Cardiac muscle cell (in vitro differentiated cells and primary cell): ENCODE measurements at regions not wholly inside any gene's neighbourhood (a gene's known extent, or its start where the extent isn't known, plus 50 kb on each side); places are given as distances from the start of the nearest gene placed in this dataset.
"Not testable (repeated sequence)": the region's sequence is repeated elsewhere in the genome, so short reads cannot be mapped to it uniquely, and the experiment has no call there.

Experiments used
- DNase-seq, 2 donors: peaks; one replicate each; pipeline versions ENCODE4 v3.0.0 to v3.0.0-alpha.2; 2010 to 2017; ENCODE audit warnings: low read depth in 1 of 2, low spot score in 1 of 2
- H3K27ac ChIP-seq: fragments of 200-600 bp; sonication (generic); 2 replicates; pipeline ENCODE4 v1.5.1; 2016
- H3K27me3 ChIP-seq: fragments of 200-600 bp; sonication (generic); 2 replicates; pipeline ENCODE4 v1.6.0; 2016; ENCODE audit warnings: control low read depth
- H3K36me3 ChIP-seq: fragments of 200-600 bp; sonication (generic); 2 replicates; pipeline ENCODE4 v1.5.1; 2016; ENCODE audit warnings: control low read depth
- H3K4me1 ChIP-seq: fragments of 200-600 bp; sonication (generic); 2 replicates; pipeline ENCODE4 v1.8.1; 2017; ENCODE audit warnings: low read depth, mild to moderate bottlenecking, mixed run types
- H3K4me3 ChIP-seq: fragments of 200-600 bp; sonication (generic); 2 replicates; pipeline ENCODE4 v1.5.1; 2016; ENCODE audit warnings: mild to moderate bottlenecking
- H3K9me3 ChIP-seq: fragments of 200-600 bp; sonication (generic); 2 replicates; pipeline ENCODE4 v1.5.1; 2017; ENCODE audit warnings: low read depth, mild to moderate bottlenecking, control low read depth
- CTCF ChIP-seq: IDR thresholded peaks from 2 replicates; pipeline ENCODE4 v1.5.1; 2012; ENCODE audit warnings: low read depth, mild to moderate bottlenecking, low read length

- Histone ChIP-seq H3K27ac (no peak overlapping the region), H3K27me3 (no peaks in the 10 kb centered on the region), H3K36me3 (no peaks in the 10 kb centered on the region), H3K9me3 (no peaks in the 10 kb centered on the region), H3K4me3 (no peak overlapping the region), H3K4me1 (peaks cover 6% of the 10 kb centered on the region)
- no peak for TF ChIP-seq CTCF
- DNase-seq, result peak in 1 of 2 donors; percentile 91
These were observed 76.1 kb downstream of the ARRDC3 start for GRCh38 chr5:91307048-91307447.

GRCh38 chr5:91306497-91306896, 76.6 kb downstream of the ARRDC3 start:
- H3K27ac ChIP-seq, result no peak overlapping the region
- no peak for TF ChIP-seq CTCF
- H3K9me3 ChIP-seq, result no peaks in the 10 kb centered on the region
- DNase-seq, result peak in 1 of 2 donors; percentile 27
- H3K4me1 ChIP-seq, result peaks cover under 1% of the 10 kb centered on the region
- H3K4me3 ChIP-seq, result no peak overlapping the region
- no peaks in the 10 kb centered on the region for H3K27me3 ChIP-seq
- no peaks in the 10 kb centered on the region for H3K36me3 ChIP-seq

- Histone ChIP-seq H3K4me3 (no peak overlapping the region), H3K4me1 (no peaks in the 10 kb centered on the region), H3K36me3 (no peaks in the 10 kb centered on the region), H3K27ac (no peak overlapping the region), H3K27me3 (no peaks in the 10 kb centered on the region), H3K9me3 (no peaks in the 10 kb centered on the region)
- no peak for DNase-seq
- TF ChIP-seq CTCF, result no peak
These were observed 77.5 kb downstream of the ARRDC3 start for GRCh38 chr5:91305640-91306039.

- not testable (repeated sequence) for H3K4me1 ChIP-seq, H3K36me3 ChIP-seq, H3K27ac ChIP-seq, DNase-seq, H3K27me3 ChIP-seq, H3K4me3 ChIP-seq, H3K9me3 ChIP-seq
These were observed 79.1 kb downstream of the ARRDC3 start for GRCh38 chr5:91304015-91304414.

GRCh38 chr5:91302958-91303357, 80.2 kb downstream of the ARRDC3 start:
- Histone ChIP-seq H3K4me3 (no peak overlapping the region), H3K4me1 (no peaks in the 10 kb centered on the region), H3K27ac (no peak overlapping the region), H3K27me3 (no peaks in the 10 kb centered on the region), H3K36me3 (no peaks in the 10 kb centered on the region), H3K9me3 (no peaks in the 10 kb centered on the region)
- no peak for DNase-seq
- TF ChIP-seq CTCF, result no peak

GRCh38 chr5:91302305-91302704, 80.8 kb downstream of the ARRDC3 start:
- no peak overlapping the region for H3K27ac ChIP-seq
- H3K36me3 ChIP-seq, result no peaks in the 10 kb centered on the region
- DNase-seq, result peak in 1 of 2 donors; percentile 8
- H3K4me1 ChIP-seq, result no peaks in the 10 kb centered on the region
- H3K27me3 ChIP-seq, result no peaks in the 10 kb centered on the region
- no peak for TF ChIP-seq CTCF
- H3K4me3 ChIP-seq, result no peak overlapping the region
- H3K9me3 ChIP-seq, result no peaks in the 10 kb centered on the region
